Neural progenitor cell (in vitro differentiated cells): ENCODE measurements at regions not wholly inside any gene's neighbourhood (a gene's known extent, or its start where the extent isn't known, plus 50 kb on each side); places are given as distances from the start of the nearest gene placed in this dataset.

Source experiments
- CTCF ChIP-seq: fragments of 200-600 bp; sonication (generic); IDR thresholded peaks from 2 replicates; pipeline ENCODE4 v1.5.1; 2017; ENCODE audit warnings: antibody characterized with exemption, mild to moderate bottlenecking
- EZH2 ChIP-seq: fragments of 200-600 bp; sonication (generic); IDR thresholded peaks from 2 replicates; pipeline ENCODE4 v1.6.1; 2017; ENCODE audit warnings: antibody characterized with exemption, mild to moderate bottlenecking, moderate library complexity

GRCh38 chr3:182533394-182533793, 259.9 kb upstream of the ATP11B start:
- TF ChIP-seq CTCF: no peak
- no peak for TF ChIP-seq EZH2
